Trophoblast cell (in vitro differentiated cells and primary cell): ENCODE measurements at regions not wholly inside any gene's neighbourhood (a gene's known extent, or its start where the extent isn't known, plus 50 kb on each side); places are given as distances from the start of the nearest gene placed in this dataset.

Experiments used
- DNase-seq, 2 donors: peaks; one replicate each; pipeline ENCODE4 v3.0.0-alpha.2; 2016
- H2AFZ ChIP-seq: 2 replicates; pipeline ENCODE4 v1.6.1; 2013; ENCODE audit warnings: low read length, moderate library complexity, mild to moderate bottlenecking; ENCODE audit not compliant: insufficient read depth, poor library complexity
- H2AK5ac ChIP-seq: 2 replicates; pipeline ENCODE4 v1.6.1; 2013; ENCODE audit warnings: mild to moderate bottlenecking, low read length
- H2BK120ac ChIP-seq: 2 replicates; pipeline ENCODE4 v1.6.1; 2013; ENCODE audit warnings: low read length, mild to moderate bottlenecking, moderate library complexity; ENCODE audit not compliant: insufficient read depth, poor library complexity
- H2BK12ac ChIP-seq: 2 replicates; pipeline ENCODE4 v1.6.1; 2013; ENCODE audit warnings: mild to moderate bottlenecking, low read length, moderate library complexity
- H2BK5ac ChIP-seq: 2 replicates; pipeline ENCODE4 v1.6.1; 2013; ENCODE audit warnings: low read length, low read depth, moderate library complexity, mild to moderate bottlenecking; ENCODE audit not compliant: poor library complexity
- H3K14ac ChIP-seq: 2 replicates; pipeline ENCODE4 v1.6.1; 2013; ENCODE audit warnings: mild to moderate bottlenecking, low read length
- H3K18ac ChIP-seq: 2 replicates; pipeline ENCODE4 v1.6.1; 2013; ENCODE audit warnings: mild to moderate bottlenecking, low read length
- H3K23ac ChIP-seq: 2 replicates; pipeline ENCODE4 v1.6.1; 2013; ENCODE audit warnings: low read length
- H3K27ac ChIP-seq: 2 replicates; pipeline ENCODE4 v1.5.1; 2013; ENCODE audit warnings: low read depth, mild to moderate bottlenecking, inconsistent platforms, low read length, moderate library complexity
- H3K27me3 ChIP-seq: 2 replicates; pipeline ENCODE4 v1.6.1; 2013; ENCODE audit warnings: inconsistent platforms, mild to moderate bottlenecking, low read length, moderate library complexity; ENCODE audit not compliant: insufficient read depth
- H3K36me3 ChIP-seq, 2 experiments: 1 replicate in 1 of 2; 2 replicates in 1 of 2; pipeline ENCODE4 v1.6.1; 2013; ENCODE audit warnings: low read length in 2 of 2, mild to moderate bottlenecking in 2 of 2, moderate library complexity in 1 of 2; ENCODE audit not compliant: insufficient read depth in 2 of 2, control insufficient read depth in 1 of 2
- H3K4ac ChIP-seq: 2 replicates; pipeline ENCODE4 v1.6.1; 2013; ENCODE audit warnings: low read depth, mild to moderate bottlenecking, low read length, moderate library complexity
- H3K4me1 ChIP-seq, 2 experiments: 1 replicate in 1 of 2; 2 replicates in 1 of 2; pipeline ENCODE4 v1.6.1; 2013; ENCODE audit warnings: low read length in 2 of 2, mild to moderate bottlenecking in 2 of 2, moderate library complexity in 1 of 2; ENCODE audit not compliant: insufficient read depth in 2 of 2, control insufficient read depth in 1 of 2
- H3K4me2 ChIP-seq: 2 replicates; pipeline ENCODE4 v1.6.1; 2013; ENCODE audit warnings: inconsistent platforms, mild to moderate bottlenecking, low read length, moderate library complexity
- H3K4me3 ChIP-seq: 2 replicates; pipeline ENCODE4 v1.5.1; 2013; ENCODE audit warnings: mild to moderate bottlenecking, low read depth, low read length, inconsistent platforms
- H3K79me1 ChIP-seq: one replicate; pipeline ENCODE4 v1.6.1; 2013; ENCODE audit warnings: low read length
- H3K79me2 ChIP-seq: 2 replicates; pipeline ENCODE4 v1.6.1; 2013; ENCODE audit warnings: low read length, mild to moderate bottlenecking; ENCODE audit not compliant: control insufficient read depth, insufficient read depth, poor library complexity
- H3K9ac ChIP-seq: 2 replicates; pipeline ENCODE4 v1.6.1; 2013; ENCODE audit warnings: mild to moderate bottlenecking, low read length
- H3K9me3 ChIP-seq: 2 replicates; pipeline ENCODE4 v1.6.1; 2013; ENCODE audit warnings: low read depth, mild to moderate bottlenecking, control low read depth, inconsistent platforms, low read length; ENCODE audit not compliant: insufficient read depth
- H4K12ac ChIP-seq: 2 replicates; pipeline ENCODE4 v1.6.1; 2013; ENCODE audit warnings: low read depth, mild to moderate bottlenecking, low read length, moderate library complexity
- H4K8ac ChIP-seq: 2 replicates; pipeline ENCODE4 v1.6.1; 2013; ENCODE audit warnings: low read depth, mild to moderate bottlenecking, low read length, moderate library complexity
- H4K91ac ChIP-seq: one replicate; pipeline ENCODE4 v1.6.1; 2013; ENCODE audit warnings: low read depth, mild to moderate bottlenecking, low read length, moderate library complexity
- WGBS: extraction: QIAGEN DNeasy Blood & Tissue Kit; methylation state at CpG from one replicate; pipeline ENCODE4 v1.1.7; 2013; ENCODE audit warnings: missing lambda C conversion rate; ENCODE audit not compliant: insufficient read length, insufficient coverage; ENCODE audit errors: extremely low coverage; 5-methylcytosine and 5-hydroxymethylcytosine counted together

DNA sequence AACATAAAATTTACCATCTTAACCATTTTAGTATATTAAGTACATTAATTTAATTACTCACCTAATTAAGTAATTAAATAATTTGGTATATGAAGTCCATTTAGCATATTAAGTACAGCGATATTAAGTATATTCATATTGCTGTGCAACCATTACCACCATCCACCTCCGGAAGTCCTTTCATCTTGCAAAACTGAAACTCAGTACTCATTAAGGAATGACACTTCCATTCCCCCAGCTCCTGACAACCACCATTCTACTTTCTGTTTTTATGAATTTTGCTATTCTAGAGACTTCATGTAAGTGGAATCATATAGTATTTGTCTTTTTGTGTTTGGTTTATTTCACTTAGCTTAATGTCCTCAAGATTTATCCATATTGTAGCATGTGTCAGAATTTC, 61.1 kb upstream of the GTSF1L start:
- Histone ChIP-seq H2BK120ac (no peak overlapping the region), H3K23ac (no peak overlapping the region), H3K4me3 (no peak overlapping the region), H3K27ac (no peak overlapping the region), H3K36me3 (no peaks in the 10 kb centered on the region), H3K4ac (no peak overlapping the region), H3K4me2 (no peak overlapping the region), H2BK5ac (no peak overlapping the region), H3K79me1 (no peaks in the 10 kb centered on the region), H3K9me3 (no peaks in the 10 kb centered on the region), H2BK12ac (no peak overlapping the region), H3K14ac (no peak overlapping the region), H2AK5ac (no peak overlapping the region), H2AFZ (no peak overlapping the region), H4K91ac (no peak overlapping the region), H3K18ac (no peak overlapping the region), H3K79me2 (no peaks in the 10 kb centered on the region), H3K9ac (no peak overlapping the region), H4K8ac (no peak overlapping the region), H3K4me1 (peaks cover 0 to under 1% of the 10 kb centered on the region in 2 experiments), H3K27me3 (no peaks in the 10 kb centered on the region), H4K12ac (no peak overlapping the region)
- no peak for DNase-seq
- WGBS: no CpG with 5 or more reads among the region's 2 CpGs

DNA sequence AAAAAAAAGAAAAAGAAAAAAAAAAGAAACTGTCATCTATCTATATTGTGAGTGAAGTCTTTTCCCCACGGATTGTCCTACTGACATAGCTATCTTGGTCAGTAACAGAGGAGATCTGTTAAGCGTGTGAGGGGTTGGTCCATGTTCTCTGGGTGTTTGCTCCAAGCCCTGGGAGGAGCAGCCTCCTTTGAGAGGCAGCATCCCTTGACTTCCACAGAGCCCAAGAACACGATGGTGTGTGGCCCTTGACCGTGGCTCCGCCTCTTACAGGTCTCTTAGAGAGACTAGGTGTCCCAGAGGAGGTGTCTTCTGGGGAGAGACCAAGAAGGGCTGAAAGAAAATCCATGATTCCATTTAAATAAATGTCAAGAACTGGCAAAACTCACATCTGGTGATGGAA, 60.1 kb upstream of the GTSF1L start:
- Histone ChIP-seq H4K8ac (no peak overlapping the region), H3K36me3 (no peaks in the 10 kb centered on the region), H3K4me1 (peaks cover 0 to 3% of the 10 kb centered on the region in 2 experiments), H3K14ac (no peak overlapping the region), H3K4ac (no peak overlapping the region), H3K4me3 (no peak overlapping the region), H2AK5ac (no peak overlapping the region), H3K4me2 (no peak overlapping the region), H3K79me1 (no peaks in the 10 kb centered on the region), H2BK12ac (no peak overlapping the region), H2AFZ (no peak overlapping the region), H2BK5ac (no peak overlapping the region), H3K18ac (no peak overlapping the region), H4K12ac (no peak overlapping the region), H3K79me2 (no peaks in the 10 kb centered on the region), H4K91ac (no peak overlapping the region), H3K9me3 (no peaks in the 10 kb centered on the region), H3K27ac (no peak overlapping the region), H3K23ac (no peak overlapping the region), H3K9ac (no peak overlapping the region), H3K27me3 (no peaks in the 10 kb centered on the region), H2BK120ac (no peak overlapping the region)
- no peak for DNase-seq
- no CpG with 5 or more reads among the region's 5 CpGs for WGBS

DNA sequence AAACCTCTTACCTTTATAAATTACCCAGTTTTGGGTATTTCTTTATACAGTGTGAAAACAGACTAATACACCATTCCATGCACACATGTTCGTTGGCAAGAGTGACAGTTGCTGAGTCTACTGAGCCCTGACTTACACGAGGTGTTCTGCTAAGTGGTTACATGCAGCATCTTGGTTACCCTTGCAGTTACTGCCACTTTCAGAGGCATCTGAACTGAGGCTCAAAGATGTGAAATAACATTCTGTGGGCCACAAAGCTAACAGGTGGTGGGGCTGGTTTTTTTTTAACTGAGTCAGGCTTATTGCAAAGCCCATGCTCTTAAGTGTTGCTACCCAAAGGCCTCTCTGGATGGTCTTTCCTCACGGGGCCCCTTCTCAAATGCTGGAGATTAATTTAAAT, 54.4 kb upstream of the GTSF1L start:
- peak overlapping the region; percentile 51 for H3K9ac ChIP-seq
- no peak overlapping the region for H2AK5ac ChIP-seq
- H3K27me3 ChIP-seq: no peaks in the 10 kb centered on the region
- H4K8ac ChIP-seq: no peak overlapping the region
- no peak overlapping the region for H3K23ac ChIP-seq
- H3K4me3 ChIP-seq: no peak overlapping the region
- H3K4me2 ChIP-seq: no peak overlapping the region
- H3K4me1 ChIP-seq: peaks cover 0 to 3% of the 10 kb centered on the region in 2 experiments
- no peak overlapping the region for H3K18ac ChIP-seq
- peaks cover 5% of the 10 kb centered on the region for H3K9me3 ChIP-seq
- H3K79me1 ChIP-seq: no peaks in the 10 kb centered on the region
- H4K91ac ChIP-seq: no peak overlapping the region
- H2BK120ac ChIP-seq: no peak overlapping the region
- no peak for DNase-seq
- H3K14ac ChIP-seq: no peak overlapping the region
- H2AFZ ChIP-seq: no peak overlapping the region
- no peaks in the 10 kb centered on the region for H3K79me2 ChIP-seq
- H2BK5ac ChIP-seq: no peak overlapping the region
- H3K4ac ChIP-seq: no peak overlapping the region
- no CpG with 5 or more reads among the region's 3 CpGs for WGBS
- H3K27ac ChIP-seq: no peak overlapping the region
- no peaks in the 10 kb centered on the region for H3K36me3 ChIP-seq
- no peak overlapping the region for H2BK12ac ChIP-seq
- H4K12ac ChIP-seq: no peak overlapping the region

DNA sequence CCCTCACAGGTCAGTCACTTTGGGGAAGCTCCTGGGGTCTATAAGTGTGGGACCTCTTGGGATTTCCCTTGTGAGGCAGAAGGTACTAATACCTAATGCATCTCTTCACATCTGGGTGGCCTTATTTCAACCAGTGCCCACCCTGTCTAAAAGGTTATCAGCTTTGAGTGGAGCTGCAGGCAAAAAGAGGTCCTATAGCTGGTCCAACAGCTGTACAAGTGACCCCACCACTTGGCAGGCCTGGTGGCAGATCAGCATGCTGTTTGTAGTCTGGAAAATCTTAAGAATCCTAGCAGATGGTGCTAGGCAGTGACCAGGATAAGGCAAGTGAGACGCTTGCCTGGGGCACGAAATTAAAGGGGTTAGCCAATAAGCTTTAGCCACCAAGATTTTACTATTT, 51.6 kb upstream of the GTSF1L start:
- no peak overlapping the region for H3K9ac ChIP-seq
- no peak overlapping the region for H2AK5ac ChIP-seq
- H3K4me1 ChIP-seq: peaks cover 0 to 3% of the 10 kb centered on the region in 2 experiments
- H3K27ac ChIP-seq: no peak overlapping the region
- no peak overlapping the region for H4K12ac ChIP-seq
- H2AFZ ChIP-seq: no peak overlapping the region
- no peaks in the 10 kb centered on the region for H3K36me3 ChIP-seq
- no peak overlapping the region for H3K23ac ChIP-seq
- WGBS: no CpG with 5 or more reads among the region's 2 CpGs
- no peak overlapping the region for H3K4ac ChIP-seq
- no peak overlapping the region for H2BK120ac ChIP-seq
- no peaks in the 10 kb centered on the region for H3K27me3 ChIP-seq
- no peaks in the 10 kb centered on the region for H3K79me1 ChIP-seq
- no peak overlapping the region for H2BK5ac ChIP-seq
- H3K9me3 ChIP-seq: peaks cover 6% of the 10 kb centered on the region
- no peak for DNase-seq
- H3K79me2 ChIP-seq: no peaks in the 10 kb centered on the region
- H3K18ac ChIP-seq: no peak overlapping the region
- H2BK12ac ChIP-seq: no peak overlapping the region
- H4K91ac ChIP-seq: no peak overlapping the region
- H4K8ac ChIP-seq: no peak overlapping the region
- no peak overlapping the region for H3K14ac ChIP-seq
- no peak overlapping the region for H3K4me2 ChIP-seq
- no peak overlapping the region for H3K4me3 ChIP-seq
